IMR-90 (cell line): ENCODE measurements at regions not wholly inside any gene's neighbourhood (a gene's known extent, or its start where the extent isn't known, plus 50 kb on each side); places are given as distances from the start of the nearest gene placed in this dataset.
A peak's percentile ranks its signal among the peaks of the same experiment; 100 is the strongest.

Experiments
- ATAC-seq: fragments of 200-7000 bp; cut with Tn5 transposase; 2 replicates; pipeline ENCODE4 v1.9.1; 2020; ENCODE audit warnings: low read depth, mild to moderate bottlenecking, moderate library complexity
- BruUV-seq: library from RNA; stranded (reverse); fragments of 400-500 nt; replicated peaks from 2 replicates; lab custom pipeline; 2021; lab: Mats Ljungman, UMichigan
- CTCF ChIA-PET: fragments of 300-600 bp; formaldehyde crosslinking; extraction: SDS; loops from one replicate; lab custom pipeline; 2021; ENCODE audit warnings: antibody characterized with exemption; lab: Yijun Ruan, JAX
- POLR2A ChIA-PET: fragments of 300-600 bp; sonication (Branson Sonifier 250); formaldehyde crosslinking; loops from one replicate; lab custom pipeline; 2022; ENCODE audit warnings: antibody characterized with exemption; ENCODE audit not compliant: unreplicated experiment; lab: Charles Lee
- DNase-seq: peaks from one replicate; pipeline ENCODE4 v3.0.0; 2013
- H2AFZ ChIP-seq: replicated peaks from 2 replicates; pipeline ENCODE3; 2013; ENCODE audit warnings: low read length, mild to moderate bottlenecking; ENCODE audit not compliant: poor library complexity
- H2AK5ac ChIP-seq: 2 replicates; pipeline ENCODE4 v1.6.1; 2013; ENCODE audit warnings: low read depth, low read length, inconsistent platforms
- H2AK9ac ChIP-seq: replicated peaks from 2 replicates; pipeline ENCODE3; 2013; ENCODE audit warnings: mild to moderate bottlenecking, low read depth, low read length, moderate library complexity; ENCODE audit not compliant: poor library complexity
- H2BK120ac ChIP-seq: 2 replicates; pipeline ENCODE4 v1.6.1; 2013; ENCODE audit warnings: low read depth, low read length, inconsistent platforms
- H2BK15ac ChIP-seq: 3 replicates; pipeline ENCODE4 v1.6.1; 2013; ENCODE audit warnings: low read depth, low read length, inconsistent platforms
- H2BK20ac ChIP-seq: 2 replicates; pipeline ENCODE4 v1.6.1; 2013; ENCODE audit warnings: low read depth, mild to moderate bottlenecking, inconsistent platforms, low read length, moderate library complexity
- H2BK5ac ChIP-seq: 2 replicates; pipeline ENCODE4 v1.6.1; 2013; ENCODE audit warnings: mild to moderate bottlenecking, low read depth, low read length, inconsistent platforms; ENCODE audit not compliant: poor library complexity, severe bottlenecking
- H3K14ac ChIP-seq: replicated peaks from 2 replicates; pipeline ENCODE4 v1.6.1; 2013; ENCODE audit warnings: low read depth, low read length, inconsistent platforms
- H3K18ac ChIP-seq: 2 replicates; pipeline ENCODE4 v1.6.1; 2013; ENCODE audit warnings: low read depth, low read length, control low read depth
- H3K23ac ChIP-seq: 2 replicates; pipeline ENCODE4 v1.6.1; 2013; ENCODE audit warnings: low read depth, low read length, inconsistent platforms
- H3K27ac ChIP-seq: 2 replicates; pipeline ENCODE4 v1.5.1; 2013; ENCODE audit warnings: mild to moderate bottlenecking, control low read depth, low read length; ENCODE audit not compliant: insufficient read depth
- H3K27me3 ChIP-seq: 2 replicates; pipeline ENCODE4 v1.6.1; 2013; ENCODE audit warnings: low read length; ENCODE audit not compliant: control insufficient read depth, insufficient read depth
- H3K36me3 ChIP-seq: 2 replicates; pipeline ENCODE4 v1.6.1; 2013; ENCODE audit warnings: low read length, mixed read lengths; ENCODE audit not compliant: control insufficient read depth, insufficient read depth
- H3K4ac ChIP-seq: 2 replicates; pipeline ENCODE4 v1.6.1; 2013; ENCODE audit warnings: low read depth, low read length, inconsistent platforms
- H3K4me1 ChIP-seq: 2 replicates; pipeline ENCODE4 v1.6.1; 2013; ENCODE audit warnings: low read length, mixed read lengths; ENCODE audit not compliant: control insufficient read depth, insufficient read depth
- H3K4me2 ChIP-seq: 2 replicates; pipeline ENCODE4 v1.6.1; 2013; ENCODE audit warnings: low read depth, mild to moderate bottlenecking, control low read depth, low read length, moderate library complexity
- H3K4me3 ChIP-seq: 2 replicates; pipeline ENCODE4 v1.5.1; 2013; ENCODE audit warnings: low read depth, mild to moderate bottlenecking, control low read depth, low read length, moderate library complexity; ENCODE audit not compliant: insufficient read depth
- H3K56ac ChIP-seq: 2 replicates; pipeline ENCODE4 v1.6.1; 2013; ENCODE audit warnings: low read length, inconsistent platforms; ENCODE audit not compliant: insufficient read depth; ENCODE audit errors: extremely low read depth
- H3K79me1 ChIP-seq, 2 experiments: 2 replicates each; pipeline ENCODE4 v1.6.1; 2013; ENCODE audit warnings: low read length in 2 of 2, inconsistent platforms in 1 of 2, low read depth in 1 of 2
- H3K9ac ChIP-seq: 2 replicates; pipeline ENCODE4 v1.6.1; 2013; ENCODE audit warnings: low read depth, low read length, control low read depth
- H3K9me1 ChIP-seq: 2 replicates; pipeline ENCODE4 v1.6.1; 2013; ENCODE audit warnings: low read length, inconsistent platforms; ENCODE audit not compliant: insufficient read depth
- H3K9me3 ChIP-seq: 2 replicates; pipeline ENCODE4 v1.6.1; 2013; ENCODE audit warnings: low read length; ENCODE audit not compliant: control insufficient read depth, insufficient read depth
- H4K20me1 ChIP-seq: 2 replicates; pipeline ENCODE4 v1.6.1; 2013; ENCODE audit warnings: low read length, inconsistent platforms; ENCODE audit not compliant: insufficient read depth
- H4K5ac ChIP-seq: 2 replicates; pipeline ENCODE4 v1.6.1; 2013; ENCODE audit warnings: mild to moderate bottlenecking, low read depth, low read length, control low read depth
- H4K8ac ChIP-seq, 2 experiments: 2 replicates each; pipeline ENCODE4 v1.6.1; 2013; ENCODE audit warnings: low read depth in 2 of 2, low read length in 2 of 2, control low read depth in 1 of 2, inconsistent platforms in 1 of 2
- H4K91ac ChIP-seq: 2 replicates; pipeline ENCODE4 v1.6.1; 2013; ENCODE audit warnings: low read depth, low read length, inconsistent platforms; ENCODE audit not compliant: insufficient read depth
- FOS ChIP-seq: fragments of 150-350 bp; IDR thresholded peaks from 2 replicates; pipeline ENCODE4 v1.6.1; 2016; ENCODE audit warnings: low read depth, low read length
- SMC3 ChIP-seq: fragments of 150-350 bp; IDR thresholded peaks from 2 replicates; pipeline ENCODE4 v1.6.1; 2016; ENCODE audit warnings: low read depth, mild to moderate bottlenecking, antibody characterized with exemption, low read length, moderate library complexity
- WGBS, 2 experiments: methylation state at CpG; one replicate each; pipeline versions ENCODE4 v1.1.5 to v1.1.7; 2013; ENCODE audit warnings: missing lambda C conversion rate in 2 of 2; ENCODE audit not compliant: insufficient read length in 1 of 2; ENCODE audit errors: extremely low coverage in 2 of 2; 5-methylcytosine and 5-hydroxymethylcytosine counted together
- dilution Hi-C: fragments of 300-500 bp; cut with HindIII; formaldehyde crosslinking; loops from one replicate; pipeline ENCODE4 v1.14.3; 2018; ENCODE audit warnings: low sequenced_read_pairs; ENCODE audit not compliant: unreplicated experiment
- in situ Hi-C: fragments of 300-500 bp; cut with MboI; formaldehyde crosslinking; loops from 3 replicates; pipeline ENCODE4 v1.14.3; 2019; ENCODE audit warnings: low sequenced_read_pairs, inconsistent platforms, mixed read lengths
- intact Hi-C: fragments of 100-400 bp; cut with micrococcal nuclease; formaldehyde crosslinking; loops from 2 replicates; pipeline ENCODE4 v1.10.0; 2022
- TF ChIP-seq, protein P1 (sequence below): fragments of 150-350 bp; IDR thresholded peaks from 2 replicates; pipeline ENCODE4 v1.6.1; 2017; ENCODE audit warnings: mild to moderate bottlenecking, antibody characterized with exemption, low read length, low read depth
- TF ChIP-seq, protein P2 (sequence below): conservative IDR thresholded peaks from 2 replicates; pipeline ENCODE4 v1.5.1; 2012; ENCODE audit warnings: mild to moderate bottlenecking, low read depth, low read length, improper control_type of control experiment

DNA sequence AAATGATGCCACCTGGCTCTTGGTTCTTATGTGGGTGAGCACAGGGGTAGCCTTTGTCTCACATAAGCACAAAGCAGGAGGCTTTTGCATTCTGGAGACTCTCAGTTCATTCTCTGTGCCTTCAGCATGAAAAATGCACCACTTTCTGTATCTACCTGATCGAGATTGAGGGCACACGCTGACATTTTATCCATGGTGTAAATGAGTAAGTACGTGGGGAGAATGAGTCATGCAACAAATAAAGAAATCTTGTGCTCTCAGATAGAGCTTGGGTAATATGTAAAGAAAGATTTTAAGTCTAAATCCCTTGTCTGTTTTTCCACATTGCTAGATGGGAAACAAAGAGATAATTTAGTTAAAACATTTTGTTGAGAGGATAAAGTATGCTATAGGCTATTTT lies 607.2 kb upstream of the WWC1 start:
- no peak overlapping the region for H2BK15ac ChIP-seq
- CTCF ChIA-PET, result interaction anchor here (0.6 kb wide), 1 partner anchor 1191 kb away, joined by 4 read pairs; no protein-coding TSS in a partner anchor
- H2AK9ac ChIP-seq, result peak overlapping the region; percentile 57
- H2AFZ ChIP-seq, result peak overlapping the region; percentile 13
- no peaks in the 10 kb centered on the region for H4K20me1 ChIP-seq
- H3K36me3 ChIP-seq, result no peaks in the 10 kb centered on the region
- intact Hi-C loops (no loop called here), in situ Hi-C loops (no loop called here), dilution Hi-C loops (no loop called here)
- H3K23ac ChIP-seq, result no peak overlapping the region
- no peak overlapping the region for H2BK20ac ChIP-seq
- no peaks in the 10 kb centered on the region for H3K79me1 ChIP-seq
- no peak overlapping the region for H4K8ac ChIP-seq
- no peaks in the 10 kb centered on the region for H3K9me1 ChIP-seq
- no peak overlapping the region for H4K5ac ChIP-seq
- no peak overlapping the region for H3K9ac ChIP-seq
- no peak for ATAC-seq
- no peak overlapping the region for H3K18ac ChIP-seq
- 57% methylated on average over 1 of the region's 3 CpGs; no CpG with 5 or more reads in 1 of the 2 experiments for WGBS, 2 experiments
- H2AK5ac ChIP-seq, result no peak overlapping the region
- POLR2A ChIA-PET, result no interaction called here
- H3K27ac ChIP-seq, result no peak overlapping the region
- no peaks in the 10 kb centered on the region for H3K9me3 ChIP-seq
- DNase-seq, result peak; percentile 15
- no peak overlapping the region for H3K4me2 ChIP-seq
- H2BK5ac ChIP-seq, result no peak overlapping the region
- peaks cover 1% of the 10 kb centered on the region; the same call in 1 of the 2 replicates for H3K4me1 ChIP-seq
- TF ChIP-seq, protein P1, sequence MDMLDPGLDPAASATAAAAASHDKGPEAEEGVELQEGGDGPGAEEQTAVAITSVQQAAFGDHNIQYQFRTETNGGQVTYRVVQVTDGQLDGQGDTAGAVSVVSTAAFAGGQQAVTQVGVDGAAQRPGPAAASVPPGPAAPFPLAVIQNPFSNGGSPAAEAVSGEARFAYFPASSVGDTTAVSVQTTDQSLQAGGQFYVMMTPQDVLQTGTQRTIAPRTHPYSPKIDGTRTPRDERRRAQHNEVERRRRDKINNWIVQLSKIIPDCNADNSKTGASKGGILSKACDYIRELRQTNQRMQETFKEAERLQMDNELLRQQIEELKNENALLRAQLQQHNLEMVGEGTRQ, result no peak
- peak; percentile 8; the same call in 1 of the 2 replicates for TF ChIP-seq FOS
- TF ChIP-seq, protein P2, sequence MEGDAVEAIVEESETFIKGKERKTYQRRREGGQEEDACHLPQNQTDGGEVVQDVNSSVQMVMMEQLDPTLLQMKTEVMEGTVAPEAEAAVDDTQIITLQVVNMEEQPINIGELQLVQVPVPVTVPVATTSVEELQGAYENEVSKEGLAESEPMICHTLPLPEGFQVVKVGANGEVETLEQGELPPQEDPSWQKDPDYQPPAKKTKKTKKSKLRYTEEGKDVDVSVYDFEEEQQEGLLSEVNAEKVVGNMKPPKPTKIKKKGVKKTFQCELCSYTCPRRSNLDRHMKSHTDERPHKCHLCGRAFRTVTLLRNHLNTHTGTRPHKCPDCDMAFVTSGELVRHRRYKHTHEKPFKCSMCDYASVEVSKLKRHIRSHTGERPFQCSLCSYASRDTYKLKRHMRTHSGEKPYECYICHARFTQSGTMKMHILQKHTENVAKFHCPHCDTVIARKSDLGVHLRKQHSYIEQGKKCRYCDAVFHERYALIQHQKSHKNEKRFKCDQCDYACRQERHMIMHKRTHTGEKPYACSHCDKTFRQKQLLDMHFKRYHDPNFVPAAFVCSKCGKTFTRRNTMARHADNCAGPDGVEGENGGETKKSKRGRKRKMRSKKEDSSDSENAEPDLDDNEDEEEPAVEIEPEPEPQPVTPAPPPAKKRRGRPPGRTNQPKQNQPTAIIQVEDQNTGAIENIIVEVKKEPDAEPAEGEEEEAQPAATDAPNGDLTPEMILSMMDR, result no peak
- no peak for TF ChIP-seq SMC3
- H3K56ac ChIP-seq, result no peak overlapping the region
- H4K91ac ChIP-seq, result no peak overlapping the region
- no peak overlapping the region for H3K4me3 ChIP-seq
- no peak overlapping the region for H3K4ac ChIP-seq
- no peak overlapping the region for H2BK120ac ChIP-seq
- BruUV-seq, result no TSS peak
- H3K27me3 ChIP-seq, result no peaks in the 10 kb centered on the region
- no peak overlapping the region for H3K14ac ChIP-seq
